OCI-LY3 (cell line): ENCODE measurements at regions not wholly inside any gene's neighbourhood (a gene's known extent, or its start where the extent isn't known, plus 50 kb on each side); places are given as distances from the start of the nearest gene placed in this dataset.

Source experiments
- EZH2phosphoT487 ChIP-seq: fragments of 200-600 bp; shearing (Covaris generic); IDR thresholded peaks from 2 replicates; pipeline ENCODE4 v1.6.1; 2018; ENCODE audit warnings: antibody characterized with exemption, mixed run types, low read depth
- TF ChIP-seq, protein P1 (sequence below): fragments of 200-600, 300-600 bp; sonication (generic); IDR thresholded peaks from 2 replicates; pipeline ENCODE4 v1.5.1; 2014; ENCODE audit warnings: antibody characterized with exemption, low read length, low read depth

DNA sequence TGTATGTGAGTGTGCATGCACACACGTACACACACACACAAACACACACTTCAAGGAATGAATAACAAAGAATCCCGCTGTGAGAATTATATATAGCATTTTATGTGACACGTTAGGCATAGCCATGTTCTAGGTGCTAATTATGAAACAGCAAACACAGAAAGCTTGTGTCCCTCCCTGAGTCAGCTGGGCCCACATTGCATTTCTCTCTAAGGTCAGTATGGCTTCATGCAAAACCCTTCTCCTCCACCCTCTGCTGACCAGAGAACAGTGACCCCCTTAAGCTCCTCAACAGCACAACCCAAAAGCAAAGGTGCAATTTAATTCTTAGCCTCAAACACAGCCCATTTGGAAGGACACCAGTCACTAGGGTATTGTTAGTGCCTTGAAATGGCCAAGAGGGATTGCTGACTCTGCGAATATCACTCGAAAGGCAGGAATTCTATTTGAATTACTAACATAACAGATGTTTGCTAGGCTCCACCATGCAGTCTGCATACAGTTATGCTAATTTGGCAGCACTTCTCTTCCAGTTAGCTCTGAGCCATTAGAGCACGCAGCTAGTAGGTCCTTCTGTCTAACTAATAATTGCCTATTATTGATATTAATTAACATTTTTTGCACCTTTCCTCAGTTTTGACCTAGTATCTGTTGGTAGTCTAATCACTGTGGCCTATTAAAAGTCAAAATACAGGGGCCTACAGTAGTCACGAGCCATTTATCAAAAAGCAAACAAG is 149.0 kb downstream of the LNPK start:
- TF ChIP-seq, protein P1, sequence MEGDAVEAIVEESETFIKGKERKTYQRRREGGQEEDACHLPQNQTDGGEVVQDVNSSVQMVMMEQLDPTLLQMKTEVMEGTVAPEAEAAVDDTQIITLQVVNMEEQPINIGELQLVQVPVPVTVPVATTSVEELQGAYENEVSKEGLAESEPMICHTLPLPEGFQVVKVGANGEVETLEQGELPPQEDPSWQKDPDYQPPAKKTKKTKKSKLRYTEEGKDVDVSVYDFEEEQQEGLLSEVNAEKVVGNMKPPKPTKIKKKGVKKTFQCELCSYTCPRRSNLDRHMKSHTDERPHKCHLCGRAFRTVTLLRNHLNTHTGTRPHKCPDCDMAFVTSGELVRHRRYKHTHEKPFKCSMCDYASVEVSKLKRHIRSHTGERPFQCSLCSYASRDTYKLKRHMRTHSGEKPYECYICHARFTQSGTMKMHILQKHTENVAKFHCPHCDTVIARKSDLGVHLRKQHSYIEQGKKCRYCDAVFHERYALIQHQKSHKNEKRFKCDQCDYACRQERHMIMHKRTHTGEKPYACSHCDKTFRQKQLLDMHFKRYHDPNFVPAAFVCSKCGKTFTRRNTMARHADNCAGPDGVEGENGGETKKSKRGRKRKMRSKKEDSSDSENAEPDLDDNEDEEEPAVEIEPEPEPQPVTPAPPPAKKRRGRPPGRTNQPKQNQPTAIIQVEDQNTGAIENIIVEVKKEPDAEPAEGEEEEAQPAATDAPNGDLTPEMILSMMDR = no peak
- TF ChIP-seq EZH2phosphoT487 = no peak
